ENCODE measurements at regions not wholly inside any gene's neighbourhood (a gene's known extent, or its start where the extent isn't known, plus 50 kb on each side); places are given as distances from the start of the nearest gene placed in this dataset.

DNA sequence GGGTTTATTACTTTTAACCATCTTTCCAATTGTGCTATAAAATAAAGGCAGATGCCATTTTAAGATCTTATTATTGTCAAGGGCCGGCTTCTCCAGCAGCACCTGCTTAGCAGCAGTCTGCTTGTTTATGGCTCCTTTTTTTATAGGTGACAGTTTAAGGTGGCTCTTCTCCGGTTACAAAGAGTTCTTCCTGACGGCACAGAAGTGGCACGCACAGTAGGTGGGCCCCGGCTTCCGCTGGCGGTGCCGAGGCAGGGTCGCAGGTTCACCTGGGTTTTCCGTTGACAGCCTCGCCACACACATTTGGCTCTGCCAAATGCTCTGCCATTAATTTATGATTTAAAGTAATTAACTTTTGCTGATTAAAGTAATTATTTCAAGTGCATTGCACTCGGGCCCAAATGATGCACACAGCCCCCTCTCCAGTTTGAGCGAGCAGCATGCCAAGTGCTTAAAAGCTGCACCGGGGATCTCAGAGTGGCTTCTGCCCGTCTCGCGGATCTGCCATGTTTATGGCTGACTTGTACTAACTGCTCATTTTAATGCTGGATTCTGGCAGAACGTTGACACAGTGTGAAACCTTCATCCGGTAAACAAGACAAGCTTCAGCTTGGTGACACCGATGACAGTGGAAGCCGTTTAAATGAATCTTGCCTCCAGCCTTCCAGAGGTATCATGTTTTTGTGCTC lies 355.1 kb upstream of the MKI67 start:
- Histone ChIP-seq H3K27me3 (ENCODE audit: insufficient read depth, low read length) (no peaks in the 10 kb centered on the region), H3K79me2 (ENCODE audit: insufficient read depth, low read length) (no peaks in the 10 kb centered on the region), H3F3A (ENCODE audit: insufficient read depth, low read length) (no peaks in the 10 kb centered on the region), H3K4me1 (ENCODE audit: insufficient read depth, low read length, severe bottlenecking) (no peaks in the 10 kb centered on the region), H3K27ac (ENCODE audit: low read depth, low read length, poor library complexity, severe bottlenecking) (no peak overlapping the region), H3K9me2 (ENCODE audit: low read depth, low read length) (no peaks in the 10 kb centered on the region), H2AFZ (ENCODE audit: low read length) (no peak overlapping the region), H3K9me3 (ENCODE audit: low read length) (no peaks in the 10 kb centered on the region), H3K9ac (ENCODE audit: low read length) (no peak overlapping the region), H3K36me3 (ENCODE audit: insufficient read depth, low read length) (no peaks in the 10 kb centered on the region), H4K20me1 (ENCODE audit: insufficient read depth, low read length) (no peaks in the 10 kb centered on the region), H3K4me2 (ENCODE audit: low read length) (no peak overlapping the region), H3K4me3 (ENCODE audit: low read depth, low read length, poor library complexity, severe bottlenecking) (no peak overlapping the region)
- TF ChIP-seq, protein P1, sequence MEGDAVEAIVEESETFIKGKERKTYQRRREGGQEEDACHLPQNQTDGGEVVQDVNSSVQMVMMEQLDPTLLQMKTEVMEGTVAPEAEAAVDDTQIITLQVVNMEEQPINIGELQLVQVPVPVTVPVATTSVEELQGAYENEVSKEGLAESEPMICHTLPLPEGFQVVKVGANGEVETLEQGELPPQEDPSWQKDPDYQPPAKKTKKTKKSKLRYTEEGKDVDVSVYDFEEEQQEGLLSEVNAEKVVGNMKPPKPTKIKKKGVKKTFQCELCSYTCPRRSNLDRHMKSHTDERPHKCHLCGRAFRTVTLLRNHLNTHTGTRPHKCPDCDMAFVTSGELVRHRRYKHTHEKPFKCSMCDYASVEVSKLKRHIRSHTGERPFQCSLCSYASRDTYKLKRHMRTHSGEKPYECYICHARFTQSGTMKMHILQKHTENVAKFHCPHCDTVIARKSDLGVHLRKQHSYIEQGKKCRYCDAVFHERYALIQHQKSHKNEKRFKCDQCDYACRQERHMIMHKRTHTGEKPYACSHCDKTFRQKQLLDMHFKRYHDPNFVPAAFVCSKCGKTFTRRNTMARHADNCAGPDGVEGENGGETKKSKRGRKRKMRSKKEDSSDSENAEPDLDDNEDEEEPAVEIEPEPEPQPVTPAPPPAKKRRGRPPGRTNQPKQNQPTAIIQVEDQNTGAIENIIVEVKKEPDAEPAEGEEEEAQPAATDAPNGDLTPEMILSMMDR (IDR thresholded peaks at IDR 0.05; ENCODE audit: low read length), result no peak
- TF ChIP-seq EZH2 (IDR thresholded peaks at IDR 0.05; ENCODE audit: borderline replicate concordance, low read length), result no peak

DNA sequence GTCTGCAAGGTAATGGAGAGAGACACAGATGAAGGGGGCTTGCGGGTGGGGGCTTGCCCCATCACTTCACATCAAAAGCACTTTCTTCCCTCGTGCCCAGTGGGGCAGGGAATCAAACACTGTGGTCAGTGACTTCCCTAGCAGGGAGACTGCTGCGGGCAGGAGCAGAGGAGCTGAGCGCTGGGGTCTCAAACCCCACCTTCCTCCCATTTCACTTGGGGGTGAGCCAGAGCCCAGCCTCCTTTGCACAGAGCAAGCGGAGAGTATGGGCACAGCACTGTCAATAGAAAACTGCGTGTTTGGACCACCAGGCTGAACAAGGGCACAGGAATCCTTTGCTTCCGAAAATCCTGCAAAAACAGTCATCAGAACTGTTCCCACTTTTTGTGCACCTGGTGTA lies 355.8 kb upstream of the MKI67 start:
- Histone ChIP-seq H3F3A (ENCODE audit: insufficient read depth, low read length) (no peaks in the 10 kb centered on the region), H3K4me3 (ENCODE audit: low read depth, low read length, poor library complexity, severe bottlenecking) (no peak overlapping the region), H3K9me2 (ENCODE audit: low read depth, low read length) (no peaks in the 10 kb centered on the region), H2AFZ (ENCODE audit: low read length) (no peak overlapping the region), H3K4me1 (ENCODE audit: insufficient read depth, low read length, severe bottlenecking) (no peaks in the 10 kb centered on the region), H3K27me3 (ENCODE audit: insufficient read depth, low read length) (no peaks in the 10 kb centered on the region), H3K9me3 (ENCODE audit: low read length) (no peaks in the 10 kb centered on the region), H3K9ac (ENCODE audit: low read length) (no peak overlapping the region), H3K27ac (ENCODE audit: low read depth, low read length, poor library complexity, severe bottlenecking) (no peak overlapping the region), H3K4me2 (ENCODE audit: low read length) (no peak overlapping the region), H3K79me2 (ENCODE audit: insufficient read depth, low read length) (no peaks in the 10 kb centered on the region), H4K20me1 (ENCODE audit: insufficient read depth, low read length) (no peaks in the 10 kb centered on the region), H3K36me3 (ENCODE audit: insufficient read depth, low read length) (no peaks in the 10 kb centered on the region)
- TF ChIP-seq, protein P1 (IDR thresholded peaks at IDR 0.05; ENCODE audit: low read length), result no peak
- no peak for TF ChIP-seq EZH2 (IDR thresholded peaks at IDR 0.05; ENCODE audit: borderline replicate concordance, low read length)

DNA sequence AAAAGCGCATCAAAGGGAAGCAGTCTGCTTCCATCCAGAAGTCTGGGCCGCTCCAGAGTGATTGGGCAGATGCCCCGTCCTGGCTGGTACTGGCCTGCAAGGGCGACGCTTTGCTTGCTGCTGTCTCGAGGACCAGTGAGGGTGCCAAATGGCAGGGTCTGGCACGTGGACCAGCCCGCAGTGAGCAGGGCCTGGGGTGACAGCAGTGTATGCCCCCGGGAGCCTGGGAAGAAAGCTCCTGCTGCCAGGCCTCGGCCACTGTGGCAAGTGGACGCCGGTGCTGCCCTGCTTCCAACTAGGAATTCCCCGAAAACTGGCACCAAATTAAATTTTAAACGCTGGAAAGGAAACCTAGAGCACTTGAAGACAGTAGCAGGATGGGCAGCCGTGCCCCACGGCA lies 357.0 kb upstream of the MKI67 start:
- Histone ChIP-seq H3K27ac (ENCODE audit: low read depth, low read length, poor library complexity, severe bottlenecking) (no peak overlapping the region), H2AFZ (ENCODE audit: low read length) (no peak overlapping the region), H3K9ac (ENCODE audit: low read length) (no peak overlapping the region), H4K20me1 (ENCODE audit: insufficient read depth, low read length) (no peaks in the 10 kb centered on the region), H3F3A (ENCODE audit: insufficient read depth, low read length) (no peaks in the 10 kb centered on the region), H3K79me2 (ENCODE audit: insufficient read depth, low read length) (no peaks in the 10 kb centered on the region), H3K27me3 (ENCODE audit: insufficient read depth, low read length) (no peaks in the 10 kb centered on the region), H3K9me2 (ENCODE audit: low read depth, low read length) (no peaks in the 10 kb centered on the region), H3K4me3 (ENCODE audit: low read depth, low read length, poor library complexity, severe bottlenecking) (no peak overlapping the region), H3K9me3 (ENCODE audit: low read length) (no peaks in the 10 kb centered on the region), H3K4me1 (ENCODE audit: insufficient read depth, low read length, severe bottlenecking) (no peaks in the 10 kb centered on the region), H3K4me2 (ENCODE audit: low read length) (no peak overlapping the region), H3K36me3 (ENCODE audit: insufficient read depth, low read length) (no peaks in the 10 kb centered on the region)
- TF ChIP-seq, protein P1 (IDR thresholded peaks at IDR 0.05; ENCODE audit: low read length), result no peak
- TF ChIP-seq EZH2 (IDR thresholded peaks at IDR 0.05; ENCODE audit: borderline replicate concordance, low read length), result no peak
